ENCODE measurements at regions not wholly inside any gene's neighbourhood (a gene's known extent, or its start where the extent isn't known, plus 50 kb on each side); places are given as distances from the start of the nearest gene placed in this dataset.
"Not testable (repeated sequence)": the region's sequence is repeated elsewhere in the genome, so short reads cannot be mapped to it uniquely, and the experiment has no call there.

GRCh38 chrX:128581615-128582014 is 529.4 kb upstream of the ACTRT1 start:
- intact Hi-C loops (cut with DNase I, micrococcal nuclease): no loop called here
- DNase-seq (no peak), ATAC-seq (no peak)

- DNase-seq: no peak
- no peak for ATAC-seq
- intact Hi-C loops (cut with DNase I, micrococcal nuclease): no loop called here
Measured at GRCh38 chrX:128543114-128543513, 490.9 kb upstream of the ACTRT1 start.

- intact Hi-C loops (cut with DNase I, micrococcal nuclease): no loop called here
- DNase-seq (no peak), ATAC-seq (no peak)
Measured at GRCh38 chrX:128518508-128518907, 466.3 kb upstream of the ACTRT1 start.

GRCh38 chrX:128517691-128518090 is 465.5 kb upstream of the ACTRT1 start:
- intact Hi-C loops (cut with DNase I, micrococcal nuclease): no loop called here
- no peak for ATAC-seq

GRCh38 chrX:128504496-128504895 is 452.3 kb upstream of the ACTRT1 start:
- ATAC-seq (no peak), DNase-seq (no peak)
- intact Hi-C loops (cut with DNase I, micrococcal nuclease): no loop called here

More at GRCh38 chrX:128517691-128518090, 465.5 kb upstream of the ACTRT1 start:
- DNase-seq: no peak

GRCh38 chrX:128464116-128464515 is 411.9 kb upstream of the ACTRT1 start:
- ATAC-seq (no peak), DNase-seq (no peak)
- intact Hi-C loops (cut with DNase I, micrococcal nuclease): no loop called here

GRCh38 chrX:128460835-128461234 is 408.6 kb upstream of the ACTRT1 start:
- intact Hi-C loops (cut with DNase I, micrococcal nuclease): no loop called here
- ATAC-seq: peak; percentile 40
- DNase-seq: no peak

GRCh38 chrX:128458888-128459287 is 406.7 kb upstream of the ACTRT1 start:
- DNase-seq (no peak), ATAC-seq (no peak)
- intact Hi-C loops (cut with DNase I, micrococcal nuclease): no loop called here

- ATAC-seq (no peak), DNase-seq (no peak)
- intact Hi-C loops (cut with DNase I, micrococcal nuclease): no loop called here
Measured at GRCh38 chrX:128457674-128458073, 405.5 kb upstream of the ACTRT1 start.

GRCh38 chrX:128439159-128439558 is 387.0 kb upstream of the ACTRT1 start:
- intact Hi-C loops (cut with DNase I, micrococcal nuclease): no loop called here
- DNase-seq (no peak), ATAC-seq (no peak)

- DNase-seq (no peak), ATAC-seq (no peak)
- intact Hi-C loops (cut with DNase I, micrococcal nuclease): no loop called here
Measured at GRCh38 chrX:128438082-128438481, 385.9 kb upstream of the ACTRT1 start.

- intact Hi-C loops (cut with DNase I, micrococcal nuclease): no loop called here
- no peak for DNase-seq
- ATAC-seq: no peak
Measured at GRCh38 chrX:128436397-128437103, 384.3 kb upstream of the ACTRT1 start.

GRCh38 chrX:128425546-128425945 is 373.3 kb upstream of the ACTRT1 start:
- DNase-seq (no peak), ATAC-seq (no peak)
- intact Hi-C loops (cut with DNase I, micrococcal nuclease): no loop called here

GRCh38 chrX:128408842-128409241 is 356.6 kb upstream of the ACTRT1 start:
- intact Hi-C loops (cut with DNase I, micrococcal nuclease): no loop called here

GRCh38 chrX:128396601-128397000 is 344.4 kb upstream of the ACTRT1 start:
- ATAC-seq: no peak
- DNase-seq: no peak
- intact Hi-C loops (cut with DNase I, micrococcal nuclease): no loop called here

More at GRCh38 chrX:128408842-128409241, 356.6 kb upstream of the ACTRT1 start:
- ATAC-seq (no peak), DNase-seq (no peak)

- DNase-seq; intact Hi-C loops (cut with DNase I, micrococcal nuclease); ATAC-seq: not testable (repeated sequence)
Measured at GRCh38 chrX:128383846-128384245, 331.6 kb upstream of the ACTRT1 start.

- no peak for ATAC-seq
Measured at GRCh38 chrX:128365492-128365891, 313.3 kb upstream of the ACTRT1 start.

GRCh38 chrX:128335671-128336070 is 283.5 kb upstream of the ACTRT1 start:
- DNase-seq (no peak), ATAC-seq (no peak)
- intact Hi-C loops (cut with DNase I, micrococcal nuclease): no loop called here

More at GRCh38 chrX:128365492-128365891, 313.3 kb upstream of the ACTRT1 start:
- no peak for DNase-seq
- intact Hi-C loops (cut with DNase I, micrococcal nuclease): no loop called here

GRCh38 chrX:128334821-128335220 is 282.6 kb upstream of the ACTRT1 start:
- intact Hi-C loops (cut with DNase I, micrococcal nuclease): no loop called here
- DNase-seq: no peak
- no peak for ATAC-seq

GRCh38 chrX:128310912-128311311 is 258.7 kb upstream of the ACTRT1 start:
- intact Hi-C loops (cut with DNase I, micrococcal nuclease): no loop called here
- ATAC-seq (no peak), DNase-seq (no peak)

- intact Hi-C loops (cut with DNase I, micrococcal nuclease): no loop called here
- DNase-seq: no peak
- ATAC-seq: no peak
Measured at GRCh38 chrX:128309311-128309710, 257.1 kb upstream of the ACTRT1 start.

All from left colon (tissue), 2 donors.